NCI-H128 (cell line): ENCODE measurements at regions not wholly inside any gene's neighbourhood (a gene's known extent, or its start where the extent isn't known, plus 50 kb on each side); places are given as distances from the start of the nearest gene placed in this dataset.
"Not testable (repeated sequence)": the region's sequence is repeated elsewhere in the genome, so short reads cannot be mapped to it uniquely, and the experiment has no call there.

Source experiments
- DNase-seq: peaks from one replicate; lab custom pipeline; 2025; ENCODE audit not compliant: unreplicated experiment; lab: John Stamatoyannopoulos, UW

DNA sequence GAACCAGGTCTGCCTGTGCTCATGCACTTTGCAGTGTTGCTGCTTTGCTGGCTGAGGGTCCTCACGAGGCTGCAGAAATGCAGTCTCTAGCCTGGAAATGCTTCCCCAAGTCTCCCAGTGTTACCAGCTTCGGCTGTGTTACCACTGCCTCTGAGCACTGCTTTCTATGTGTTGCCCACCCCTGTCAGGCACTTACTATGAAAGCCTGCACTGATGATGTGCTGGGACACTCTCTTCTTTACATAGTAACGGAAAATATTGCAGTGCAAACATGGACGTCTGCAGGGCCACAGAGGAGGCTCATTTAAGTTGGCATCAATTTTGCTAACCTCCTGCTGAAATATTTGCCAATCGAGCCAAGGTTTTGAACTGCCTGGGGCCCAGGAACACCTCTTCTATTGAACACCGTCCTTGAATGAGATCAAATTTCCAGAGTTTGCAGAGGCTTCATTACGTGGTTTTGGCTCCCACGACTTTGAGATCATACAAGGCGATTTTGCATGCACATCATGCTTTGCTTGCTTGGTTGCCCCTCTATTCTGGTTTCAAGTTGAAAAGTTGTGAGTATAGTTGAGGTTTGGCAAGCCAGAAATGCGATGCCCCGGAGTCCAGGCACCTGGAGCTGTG lies 404.7 kb upstream of the PODXL start:
- no peak for DNase-seq

DNA sequence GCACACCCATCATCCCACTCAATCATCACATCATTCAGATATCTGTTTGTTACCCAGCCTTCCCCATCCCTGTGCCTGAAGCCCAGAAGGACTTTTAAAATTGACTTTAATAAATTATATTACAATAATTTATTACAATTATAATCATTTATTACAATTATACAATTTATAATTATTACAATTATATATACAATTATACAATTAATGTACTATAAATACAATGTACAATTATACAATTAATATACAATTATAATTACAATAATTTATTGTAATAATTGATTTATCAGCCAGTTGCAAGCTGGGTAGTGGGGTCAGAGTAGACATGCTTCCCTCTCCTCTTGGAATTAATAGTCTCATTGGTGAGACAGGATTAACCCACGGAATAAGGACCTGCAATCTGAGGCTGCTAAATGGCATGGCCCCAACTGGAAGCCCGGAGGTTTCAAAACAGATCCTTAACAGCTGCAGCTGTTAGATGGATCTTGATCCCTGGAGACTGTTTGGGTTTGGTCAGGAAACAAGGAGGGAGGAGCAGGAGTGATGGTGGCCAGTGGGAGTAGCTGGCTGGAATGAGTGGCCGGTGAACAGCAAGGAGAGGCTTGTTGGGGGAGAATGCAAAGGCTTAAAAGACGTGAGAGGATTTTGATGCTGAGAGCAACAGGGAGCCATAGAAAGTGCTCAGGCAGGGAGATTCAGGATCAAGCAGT lies 402.8 kb upstream of the PODXL start:
- DNase-seq, result no peak

DNA sequence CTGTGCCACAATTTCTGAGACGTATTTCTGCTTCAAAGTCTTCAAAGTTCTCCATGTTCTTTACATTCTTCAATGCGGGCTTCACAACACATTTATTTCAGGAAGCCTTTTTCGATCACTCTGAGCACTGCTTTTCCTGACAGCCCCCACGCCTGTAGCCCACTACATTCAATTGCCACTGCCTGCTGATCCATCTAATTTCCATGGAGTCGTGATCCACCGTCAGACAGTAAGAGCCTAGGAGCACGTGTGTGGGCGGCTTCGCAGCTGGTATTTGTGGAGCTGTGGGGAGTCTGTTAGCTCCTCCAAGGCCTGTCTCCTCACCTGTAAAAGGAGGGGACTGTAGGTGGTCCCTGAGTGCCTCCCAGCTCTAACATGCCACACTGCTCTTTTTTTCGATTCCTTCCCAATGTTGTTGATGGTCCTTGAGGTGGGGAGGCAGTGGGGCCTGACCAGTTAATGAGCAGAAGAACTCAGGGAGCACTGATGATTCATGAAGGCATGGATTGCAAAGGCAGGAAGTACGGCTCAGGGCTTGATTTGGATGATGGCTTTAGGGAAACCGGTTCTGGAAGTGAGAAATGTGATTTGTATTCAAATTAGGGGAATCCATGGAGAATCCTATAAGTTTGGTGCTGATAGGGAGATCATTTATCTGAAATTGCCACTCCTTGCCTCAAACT lies 401.1 kb upstream of the PODXL start:
- DNase-seq, result no peak

DNA sequence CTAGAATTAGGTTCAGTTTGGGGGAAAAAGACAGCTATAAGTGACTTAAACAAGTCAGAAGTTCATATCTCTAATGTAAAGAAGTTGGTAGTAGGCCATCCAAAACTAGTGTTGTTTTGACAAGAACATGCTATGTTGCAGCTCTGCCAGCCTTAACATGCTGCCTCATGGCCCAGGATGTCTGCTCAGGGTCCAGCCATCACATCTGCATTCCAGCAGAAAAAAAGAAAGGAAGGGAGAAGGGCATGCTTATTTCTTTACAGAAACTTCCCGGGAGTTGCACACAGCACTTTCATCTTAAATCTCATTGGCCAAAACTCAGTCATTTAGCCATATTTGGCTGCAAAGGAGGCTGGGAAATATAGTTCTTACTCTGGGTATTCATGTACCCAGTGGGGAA lies 400.4 kb upstream of the PODXL start:
- DNase-seq, result no peak

DNA sequence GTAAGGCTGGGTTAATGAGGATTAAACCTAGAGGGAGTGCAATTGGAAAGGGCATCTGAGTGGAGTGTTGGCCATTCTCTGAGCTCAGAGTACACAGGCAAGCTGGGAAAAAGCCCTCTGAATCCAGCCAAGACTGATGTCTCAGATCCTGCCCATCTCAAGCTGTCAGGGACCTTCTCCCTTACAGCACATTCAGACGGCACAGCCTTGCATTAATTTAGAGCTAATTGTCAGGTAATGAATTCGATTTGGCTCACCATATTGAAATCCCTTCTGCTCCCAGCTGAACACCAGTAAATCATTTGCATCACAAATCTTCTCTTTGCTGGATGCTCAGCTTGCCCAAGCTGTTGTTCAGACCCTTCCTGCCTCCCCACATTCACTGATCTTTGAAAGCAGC lies 399.3 kb upstream of the PODXL start:
- no peak for DNase-seq

DNA sequence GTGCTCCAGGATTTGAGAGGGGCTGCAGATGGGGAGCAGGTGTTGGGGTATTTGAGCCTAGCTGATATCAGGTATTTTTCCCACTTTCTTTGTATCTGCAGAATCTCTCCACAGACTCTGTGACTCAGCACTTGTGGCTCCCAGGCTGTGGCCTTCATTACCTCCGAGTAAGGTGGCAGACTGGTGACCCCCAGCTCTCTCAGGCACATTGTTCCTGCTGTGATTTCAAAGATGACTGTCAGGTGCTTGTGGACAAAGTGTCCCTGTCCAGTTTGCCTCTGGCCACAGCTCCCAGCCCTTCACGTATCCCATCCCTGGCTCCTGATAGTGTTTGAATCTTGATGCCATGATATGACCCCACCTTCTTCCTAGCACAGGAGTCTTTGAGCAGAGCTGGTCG lies 396.8 kb upstream of the PODXL start:
- DNase-seq, result no peak

DNA sequence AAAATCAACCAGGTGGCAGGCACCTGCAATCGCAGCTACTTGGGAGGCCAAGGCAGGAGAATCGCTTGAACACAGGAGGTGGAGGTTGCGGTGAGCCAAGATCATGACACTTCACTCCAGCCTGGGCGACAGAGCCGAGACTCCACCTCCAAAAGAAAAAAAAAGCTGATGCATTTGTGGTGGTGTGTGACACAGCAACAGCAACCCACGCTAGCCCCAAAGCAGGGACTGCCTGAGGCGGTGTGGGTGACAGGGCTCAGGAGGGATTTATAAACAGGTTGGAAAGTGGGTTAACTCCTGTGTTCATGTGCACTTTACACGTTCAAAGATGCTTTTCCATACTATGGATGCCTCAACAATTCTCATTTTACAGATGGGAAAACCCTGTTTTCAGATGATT lies 395.9 kb upstream of the PODXL start:
- DNase-seq, result no peak

DNA sequence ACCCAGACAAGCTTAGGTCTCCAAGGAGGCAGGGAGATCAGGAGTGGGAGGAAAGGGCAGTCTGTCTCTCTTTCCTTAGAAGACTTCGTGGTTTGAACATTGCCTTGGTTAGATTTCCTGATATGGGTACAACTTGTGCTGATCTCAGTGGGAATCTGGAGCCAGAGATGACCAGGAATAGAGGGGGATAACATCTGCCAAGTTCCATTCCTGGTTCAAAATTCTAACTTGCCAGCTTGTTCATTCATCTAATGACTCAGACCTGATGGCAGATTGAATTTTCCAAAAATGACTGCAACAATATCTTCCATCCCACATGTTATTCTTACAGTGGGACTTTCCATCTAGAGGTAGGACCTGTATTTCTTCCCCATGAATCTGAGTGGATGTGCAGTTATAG lies 394.3 kb upstream of the PODXL start:
- DNase-seq, result no peak

DNA sequence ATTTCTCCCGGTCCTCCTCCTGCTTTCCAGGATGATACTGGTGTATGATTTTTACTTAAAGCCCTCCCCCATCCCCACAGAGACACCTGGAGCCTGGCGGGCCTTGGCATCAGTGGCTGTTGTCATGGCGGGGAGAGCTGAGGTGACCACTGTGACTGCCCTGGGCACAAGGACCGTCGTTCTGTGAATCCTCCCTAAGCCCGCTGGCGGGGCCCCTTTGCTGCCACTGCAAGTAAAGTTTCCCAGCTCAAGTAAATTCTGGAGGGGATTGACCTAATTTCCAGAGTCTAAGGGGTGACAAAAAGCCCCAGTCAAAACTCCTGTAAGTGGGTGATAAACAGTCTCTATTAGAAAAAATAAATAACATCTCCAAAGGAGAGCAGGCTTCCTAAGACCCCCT lies 393.2 kb upstream of the PODXL start:
- no peak for DNase-seq

DNA sequence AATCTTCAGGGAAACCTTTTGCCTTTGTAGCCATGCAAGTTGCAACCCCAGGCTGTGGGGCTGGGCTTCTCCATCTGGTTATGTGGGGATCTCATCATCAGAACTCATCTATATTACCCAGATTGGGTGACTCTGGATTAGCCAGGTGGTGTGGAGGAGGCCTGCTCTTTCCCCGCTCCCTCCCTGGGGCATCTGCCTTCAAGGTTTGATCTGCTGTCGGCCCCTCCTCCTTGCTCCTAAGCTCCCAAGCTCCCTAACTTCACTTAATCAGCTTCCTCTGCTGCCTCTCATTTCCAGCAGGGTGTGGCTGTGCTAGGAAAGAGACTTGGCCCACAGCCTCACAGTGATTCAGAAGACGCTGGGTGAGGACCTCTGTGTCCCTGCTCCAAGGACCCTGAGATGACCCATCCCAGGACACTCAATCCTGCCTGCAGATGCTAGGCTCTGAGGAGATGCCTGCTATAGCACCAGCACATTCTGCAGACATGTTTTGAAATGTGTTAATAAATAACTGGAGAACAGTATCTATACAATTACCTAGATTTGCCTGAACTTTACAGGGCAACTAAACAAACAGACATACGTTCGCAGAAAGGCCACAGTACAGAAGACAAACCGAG lies 392.1 kb upstream of the PODXL start:
- DNase-seq, result no peak

DNA sequence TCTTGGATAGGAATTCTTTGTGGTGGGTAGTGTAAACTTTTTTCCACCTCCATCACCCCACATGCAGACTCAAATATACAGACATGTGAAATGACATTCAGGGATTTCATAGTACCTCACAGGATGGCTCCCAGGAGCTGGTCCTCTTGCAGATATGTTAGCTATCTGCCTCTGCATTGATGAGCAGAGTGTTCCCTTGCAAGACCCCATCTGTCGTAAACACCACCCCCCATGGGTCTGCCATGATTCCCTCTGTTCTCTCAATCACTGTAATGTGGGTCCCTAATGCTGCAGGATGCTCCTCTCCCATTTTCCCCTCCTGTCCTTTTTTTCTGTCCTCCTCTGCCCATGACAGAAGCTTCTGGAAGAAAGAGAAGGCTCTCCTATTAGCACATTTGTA lies 391.2 kb upstream of the PODXL start:
- DNase-seq, result no peak

DNA sequence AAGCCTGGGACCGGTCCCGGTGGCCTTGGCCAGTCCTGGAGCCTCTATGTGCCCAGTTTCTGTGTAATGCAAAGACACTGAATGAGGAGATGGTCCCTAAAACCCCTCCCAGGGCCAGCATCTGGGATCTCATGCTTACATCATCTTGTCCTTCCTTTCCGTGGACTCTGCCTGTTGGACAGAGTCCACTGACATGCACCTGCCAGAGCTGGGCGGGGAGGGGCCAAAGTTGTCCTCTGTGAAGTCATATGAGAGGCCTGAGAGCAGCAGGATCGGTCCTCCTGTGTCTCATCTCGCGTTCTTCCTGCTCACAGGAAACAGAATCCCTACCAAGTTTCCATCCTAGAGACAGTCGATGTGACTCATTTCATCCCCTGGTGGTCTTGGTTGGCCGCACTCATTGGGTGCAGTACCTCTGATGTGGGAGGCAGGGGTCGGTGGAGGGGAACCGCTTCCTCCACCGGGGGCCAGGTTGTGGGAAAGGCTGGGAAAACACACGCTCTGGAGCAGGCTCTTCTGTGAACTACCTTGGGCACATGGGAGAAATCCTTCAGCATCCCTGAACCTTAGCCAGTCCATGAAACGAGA lies 389.6 kb upstream of the PODXL start:
- no peak for DNase-seq

DNA sequence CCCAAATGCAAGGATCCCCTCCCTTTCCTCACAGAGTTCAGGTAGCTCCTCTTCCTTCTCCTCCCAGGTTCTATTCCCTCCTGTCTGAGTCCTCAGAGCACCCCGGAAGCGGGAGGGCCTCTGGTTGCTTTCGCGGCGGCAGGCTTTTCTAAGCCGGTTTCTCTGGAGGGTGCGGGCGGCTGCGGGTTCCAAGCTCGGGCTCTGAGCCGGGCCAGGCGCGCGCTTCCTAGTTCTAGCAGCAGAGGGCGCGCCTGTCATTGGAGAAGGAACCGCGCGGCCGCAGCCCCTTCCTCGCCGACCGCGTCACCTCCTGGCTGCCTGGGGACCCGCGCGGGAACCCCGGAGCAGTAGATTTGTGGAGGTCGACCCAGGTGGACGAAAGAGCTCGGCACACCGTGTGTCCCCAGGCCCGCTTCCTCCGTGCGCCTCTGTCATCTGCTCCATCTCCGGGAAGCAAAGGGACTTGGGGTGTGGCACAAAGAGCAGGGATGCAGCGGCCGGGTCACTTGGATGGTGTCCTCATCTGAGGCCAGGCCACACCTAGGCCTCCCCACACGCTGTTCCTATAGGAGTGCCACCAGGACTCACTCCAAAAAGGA lies 389.0 kb upstream of the PODXL start:
- DNase-seq, result no peak

DNA sequence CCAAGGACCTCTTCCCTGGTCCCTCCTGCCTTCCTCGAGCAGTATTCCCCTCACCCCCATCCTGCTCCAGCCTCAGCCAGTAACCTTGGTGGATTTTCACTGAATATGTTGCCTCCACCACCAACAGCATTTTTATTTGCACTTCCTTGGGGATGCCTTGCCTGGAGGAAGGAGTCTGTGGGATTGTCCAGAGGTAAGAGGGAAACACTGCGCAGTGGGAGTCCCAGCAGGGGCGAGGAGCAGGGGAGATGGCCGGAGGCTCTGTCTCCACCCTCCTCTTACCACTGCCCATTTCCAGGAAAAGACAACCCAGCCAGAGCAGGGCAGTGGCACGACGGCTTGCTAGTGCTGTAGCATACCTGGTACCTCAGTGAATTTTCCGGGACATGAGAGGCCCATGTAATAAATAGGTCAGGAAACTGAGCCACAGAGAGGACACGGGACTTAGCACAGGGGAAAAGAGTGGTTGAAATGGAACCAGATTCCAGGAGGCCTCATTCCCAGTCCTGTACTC lies 388.2 kb upstream of the PODXL start:
- DNase-seq, result no peak

DNA sequence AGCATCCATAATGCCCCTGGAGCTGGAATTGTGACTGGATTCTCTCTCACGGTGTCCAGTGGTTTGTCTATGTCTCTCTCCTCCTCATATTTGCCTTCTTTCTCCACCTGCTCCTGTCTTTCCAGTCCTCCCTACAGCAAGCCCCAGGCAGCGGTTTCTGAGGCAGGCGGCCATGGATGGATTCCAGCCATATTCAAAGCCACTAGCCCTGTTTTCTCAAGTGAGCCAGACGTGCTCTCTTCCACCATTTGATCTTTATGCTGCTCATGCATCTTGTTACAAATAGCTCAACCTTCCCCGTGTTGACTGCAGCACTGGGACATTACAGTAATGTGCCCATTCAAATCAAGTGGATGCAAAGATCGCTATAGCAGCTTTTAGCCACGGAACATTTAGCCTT lies 387.2 kb upstream of the PODXL start:
- DNase-seq, result no peak

DNA sequence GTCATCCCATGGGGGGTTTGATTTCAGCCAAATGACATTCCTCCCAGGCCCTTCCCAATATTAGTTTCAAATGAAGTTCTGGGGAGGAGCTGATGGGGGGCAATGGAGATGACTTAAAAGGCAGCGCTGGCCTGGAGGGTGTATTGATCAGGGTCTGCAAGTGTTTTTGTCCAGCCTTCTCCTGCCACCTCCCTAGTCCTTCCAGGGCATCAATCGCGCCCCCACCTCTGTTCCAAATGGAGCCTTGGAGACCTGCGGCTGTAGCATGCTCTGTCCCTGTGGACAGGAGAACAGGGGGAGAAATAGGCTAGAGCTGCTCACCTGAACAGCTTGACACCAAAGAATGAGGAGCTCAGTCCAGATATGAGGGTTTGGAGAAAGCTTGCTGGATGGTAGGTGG lies 386.8 kb upstream of the PODXL start:
- DNase-seq, result no peak

DNA sequence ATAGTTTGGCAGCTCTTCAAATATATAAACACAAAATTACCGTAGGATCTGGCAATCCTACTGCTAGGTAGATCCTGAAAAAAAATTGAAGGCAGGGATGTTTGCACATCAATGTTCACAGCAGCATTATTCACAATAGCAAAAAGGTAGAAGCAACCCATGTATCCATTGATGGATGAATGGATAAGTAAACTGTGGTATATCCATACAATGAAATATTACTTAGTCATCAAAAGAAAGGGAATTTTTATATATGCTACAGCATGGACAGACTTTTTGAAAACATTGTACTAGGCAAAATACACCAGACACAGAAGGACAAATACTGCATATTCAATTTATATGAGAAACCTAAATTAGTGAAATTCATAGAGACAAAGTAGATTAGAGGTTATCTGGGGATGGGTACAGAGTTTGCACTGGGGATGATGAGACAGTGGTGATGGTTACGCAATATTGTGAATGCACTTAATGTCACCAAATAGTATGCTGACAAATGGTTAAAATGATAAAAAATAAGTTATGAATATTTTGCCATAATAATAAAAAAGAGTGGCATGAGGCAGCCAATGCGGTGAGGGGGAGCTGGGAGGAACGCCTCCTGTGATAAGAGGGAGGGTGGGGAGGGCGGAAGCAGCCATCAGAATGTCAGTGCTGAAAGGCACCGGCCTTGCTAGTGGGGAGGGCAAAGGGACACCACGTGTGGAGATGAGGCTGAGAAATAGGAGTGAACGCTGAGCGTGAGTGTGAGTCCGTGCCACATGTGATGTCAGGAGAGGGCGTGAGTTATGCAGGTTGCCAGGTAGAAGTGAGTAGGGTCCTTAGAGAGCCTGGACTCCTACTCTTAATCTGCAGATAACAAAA lies 386.1 kb upstream of the PODXL start:
- DNase-seq, result no peak

DNA sequence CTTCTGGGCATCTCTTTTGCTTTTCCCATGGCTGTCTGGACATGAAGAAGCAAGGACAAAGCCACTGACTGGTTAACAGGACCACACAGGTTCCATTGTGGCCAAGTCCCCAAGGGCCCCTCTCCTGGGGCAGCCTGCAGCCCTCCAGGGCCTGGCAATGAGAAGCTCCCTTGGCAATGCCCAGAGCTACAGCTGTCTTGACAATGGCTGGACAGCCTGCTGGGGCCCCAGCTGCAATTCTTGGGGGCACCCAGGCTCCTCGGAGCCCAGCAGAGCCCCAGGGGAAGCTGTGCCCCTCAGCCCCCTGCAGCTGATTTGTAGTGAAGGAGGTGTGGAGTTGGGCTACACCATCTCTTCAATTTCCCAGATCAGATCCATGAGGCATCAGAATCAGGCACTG lies 384.9 kb upstream of the PODXL start:
- no peak for DNase-seq

DNA sequence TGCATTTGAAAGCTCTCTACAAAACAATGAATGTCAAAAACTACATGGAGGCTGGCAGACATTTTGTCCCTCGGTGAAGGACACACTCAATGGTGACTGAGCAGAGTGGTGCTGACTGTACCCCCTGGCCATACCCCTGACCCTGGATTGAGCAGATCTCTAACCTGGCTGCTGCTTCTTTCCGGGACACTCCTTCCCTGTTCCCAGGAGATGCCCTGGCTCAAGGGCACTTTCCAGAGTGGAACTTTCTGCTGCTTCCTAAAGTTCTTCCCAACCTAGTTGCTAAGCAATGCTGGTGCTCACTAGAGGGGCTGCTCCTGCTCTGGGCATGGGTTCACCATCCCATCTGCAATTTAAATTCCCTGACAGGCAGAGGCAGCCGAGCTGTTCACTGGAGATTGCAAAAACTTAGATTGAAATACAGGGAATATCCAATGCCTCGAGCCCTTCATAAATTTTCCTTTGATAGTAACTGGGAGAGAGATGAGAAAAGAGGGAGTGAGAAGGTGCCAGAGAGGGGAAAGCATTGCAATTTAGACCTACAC lies 384.3 kb upstream of the PODXL start:
- no peak for DNase-seq

DNA sequence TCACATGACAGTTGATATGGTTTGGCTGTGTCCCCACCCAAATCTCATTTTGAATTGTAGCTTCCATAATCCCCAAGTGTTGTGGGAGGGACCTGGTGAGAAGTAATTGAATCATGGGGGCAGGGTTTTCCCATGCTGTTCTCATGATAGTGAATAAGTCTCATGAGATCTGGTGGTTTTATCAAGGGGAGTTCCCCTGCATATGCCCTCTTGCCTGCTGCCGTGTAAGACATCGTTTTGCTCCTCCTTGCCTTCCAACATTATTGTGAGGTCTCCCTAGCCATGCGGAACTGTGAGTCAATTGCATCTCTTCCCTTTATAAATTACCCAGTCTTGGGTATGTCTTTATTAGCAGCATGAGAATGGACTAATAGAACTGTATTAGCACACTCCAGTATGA lies 382.4 kb upstream of the PODXL start:
- DNase-seq, result not testable (repeated sequence)
